MM.1S (cell line): ENCODE measurements at regions not wholly inside any gene's neighbourhood (a gene's known extent, or its start where the extent isn't known, plus 50 kb on each side); places are given as distances from the start of the nearest gene placed in this dataset.

Experiments used
- CTCF ChIP-seq: fragments of 300-600 bp; sonication (generic); IDR thresholded peaks from 2 replicates; pipeline ENCODE4 v1.5.1; 2016; ENCODE audit warnings: antibody characterized with exemption, low read length, mixed read lengths
- EZH2 ChIP-seq: fragments of 300-600 bp; sonication (generic); optimal IDR thresholded peaks from 2 replicates; pipeline ENCODE3; 2017; ENCODE audit warnings: low read depth, mild to moderate bottlenecking, antibody characterized with exemption, low read length, mixed read lengths

- TF ChIP-seq CTCF (no peak), EZH2 (no peak)
These were observed 62.2 kb downstream of the BOD1 start for GRCh38 chr5:173554038-173554955.
